HEK293 (cell line): ENCODE measurements at regions not wholly inside any gene's neighbourhood (a gene's known extent, or its start where the extent isn't known, plus 50 kb on each side); places are given as distances from the start of the nearest gene placed in this dataset.

Experiments
- CTCF ChIA-PET: fragments of 350-600 bp; formaldehyde crosslinking; extraction: SDS; loops from one replicate; lab custom pipeline; 2021; ENCODE audit warnings: antibody characterized with exemption; lab: Yijun Ruan, JAX
- POLR2A ChIA-PET: fragments of 300-600 bp; formaldehyde crosslinking; extraction: SDS; loops from one replicate; lab custom pipeline; 2020; ENCODE audit warnings: antibody characterized with exemption, inconsistent platforms; lab: Yijun Ruan, JAX
- H3K27ac ChIP-seq: fragments of 200-500 bp; sonication (Bioruptor generic); 2 replicates; pipeline ENCODE4 v1.5.1; 2014; ENCODE audit warnings: low read depth, low read length, control low read depth, inconsistent platforms; ENCODE audit errors: extremely low read depth
- H3K36me3 ChIP-seq, 2 experiments: fragments of 200-500 bp in 1 of 2; sonication (Bioruptor generic) in 1 of 2; 1 replicate in 1 of 2; 2 replicates in 1 of 2; pipeline ENCODE4 v1.5.1; 2014 to 2017; ENCODE audit warnings: inconsistent platforms in 2 of 2, low read length in 2 of 2; ENCODE audit not compliant: control insufficient read depth in 2 of 2, insufficient read depth in 1 of 2
- H3K4me1 ChIP-seq: fragments of 200-500 bp; sonication (Bioruptor generic); 2 replicates; pipeline ENCODE4 v1.5.1; 2014; ENCODE audit warnings: mild to moderate bottlenecking, low read length, inconsistent platforms; ENCODE audit not compliant: control insufficient read depth, insufficient read depth
- H3K4me3 ChIP-seq: 2 replicates; pipeline ENCODE4 v1.5.1; 2011; ENCODE audit warnings: low read depth, mild to moderate bottlenecking, control low read depth, low read length, moderate library complexity
- H3K9me3 ChIP-seq: fragments of 200-500 bp; sonication (Bioruptor generic); 2 replicates; pipeline ENCODE4 v1.5.1; 2014; ENCODE audit warnings: low read depth, low read length, inconsistent platforms; ENCODE audit not compliant: control insufficient read depth, insufficient read depth
- BCL11B ChIP-seq: fragments of 450-650 bp; formaldehyde crosslinking; IDR thresholded peaks from 2 replicates; pipeline ENCODE4 v1.5.1; 2016; ENCODE audit warnings: low read depth, missing biosample characterization, missing genetic modification characterization
- EGR2 ChIP-seq: fragments of 450-650 bp; formaldehyde crosslinking; IDR thresholded peaks from 2 replicates; pipeline ENCODE4 v1.5.1; 2016; ENCODE audit warnings: low read depth, missing biosample characterization, missing genetic modification characterization
- FEZF1 ChIP-seq: fragments of 450-650 bp; formaldehyde crosslinking; IDR thresholded peaks from 2 replicates; pipeline ENCODE4 v1.5.1; 2016; ENCODE audit warnings: missing biosample characterization, missing genetic modification characterization
- KLF8 ChIP-seq: fragments of 450-650 bp; formaldehyde crosslinking; IDR thresholded peaks from 2 replicates; pipeline ENCODE4 v1.5.1; 2016; ENCODE audit warnings: missing biosample characterization, missing genetic modification characterization
- MYNN ChIP-seq: fragments of 450-650 bp; formaldehyde crosslinking; IDR thresholded peaks from 2 replicates; pipeline ENCODE4 v1.5.1; 2016; ENCODE audit warnings: missing biosample characterization, missing genetic modification characterization, borderline replicate concordance
- OVOL3 ChIP-seq: fragments of 450-650 bp; formaldehyde crosslinking; IDR thresholded peaks from 2 replicates; pipeline ENCODE4 v1.5.1; 2016; ENCODE audit warnings: missing biosample characterization, missing genetic modification characterization
- SCRT2 ChIP-seq: fragments of 450-650 bp; formaldehyde crosslinking; IDR thresholded peaks from 2 replicates; pipeline ENCODE4 v1.5.1; 2016; ENCODE audit warnings: missing biosample characterization, missing genetic modification characterization
- SP2 ChIP-seq: fragments of 450-650 bp; formaldehyde crosslinking; IDR thresholded peaks from 2 replicates; pipeline ENCODE4 v1.5.1; 2016; ENCODE audit warnings: missing biosample characterization, missing genetic modification characterization
- ZBTB7A ChIP-seq: fragments of 450-650 bp; formaldehyde crosslinking; IDR thresholded peaks from 2 replicates; pipeline ENCODE4 v1.5.1; 2016; ENCODE audit warnings: low read depth, missing biosample characterization, missing genetic modification characterization
- ZNF140 ChIP-seq: fragments of 450-650 bp; formaldehyde crosslinking; IDR thresholded peaks from 2 replicates; pipeline ENCODE4 v1.5.1; 2016; ENCODE audit warnings: missing biosample characterization, missing genetic modification characterization
- ZNF174 ChIP-seq: fragments of 450-650 bp; formaldehyde crosslinking; IDR thresholded peaks from 2 replicates; pipeline ENCODE4 v1.5.0; 2017; ENCODE audit warnings: missing biosample characterization, mild to moderate bottlenecking, missing genetic modification characterization
- ZNF211 ChIP-seq: fragments of 450-650 bp; formaldehyde crosslinking; IDR thresholded peaks from 2 replicates; pipeline ENCODE4 v1.5.1; 2016; ENCODE audit warnings: low read depth, missing biosample characterization, missing genetic modification characterization
- ZNF239 ChIP-seq: fragments of 450-650 bp; formaldehyde crosslinking; IDR thresholded peaks from 2 replicates; pipeline ENCODE4 v1.5.1; 2016; ENCODE audit warnings: missing biosample characterization, missing genetic modification characterization
- ZNF324 ChIP-seq: fragments of 450-650 bp; formaldehyde crosslinking; IDR thresholded peaks from 2 replicates; pipeline ENCODE4 v1.5.1; 2016; ENCODE audit warnings: missing biosample characterization, missing genetic modification characterization
- ZNF391 ChIP-seq: fragments of 450-650 bp; formaldehyde crosslinking; IDR thresholded peaks from 2 replicates; pipeline ENCODE4 v1.5.1; 2016; ENCODE audit warnings: low read depth, missing biosample characterization, missing genetic modification characterization, borderline replicate concordance
- ZNF416 ChIP-seq: fragments of 450-650 bp; formaldehyde crosslinking; IDR thresholded peaks from 2 replicates; pipeline ENCODE4 v1.5.1; 2016; ENCODE audit warnings: missing biosample characterization, missing genetic modification characterization
- ZNF426 ChIP-seq: fragments of 450-650 bp; formaldehyde crosslinking; IDR thresholded peaks from 2 replicates; pipeline ENCODE4 v1.5.1; 2017; ENCODE audit warnings: missing biosample characterization, missing genetic modification characterization, mild to moderate bottlenecking, inconsistent platforms, moderate library complexity
- ZNF548 ChIP-seq: fragments of 450-650 bp; formaldehyde crosslinking; IDR thresholded peaks from 2 replicates; pipeline ENCODE4 v1.5.1; 2016; ENCODE audit warnings: missing biosample characterization, missing genetic modification characterization
- ZNF623 ChIP-seq: fragments of 450-650 bp; formaldehyde crosslinking; IDR thresholded peaks from 2 replicates; pipeline ENCODE4 v1.5.1; 2016; ENCODE audit warnings: missing biosample characterization, missing genetic modification characterization
- ZNF624 ChIP-seq: fragments of 450-650 bp; formaldehyde crosslinking; IDR thresholded peaks from 2 replicates; pipeline ENCODE4 v1.5.1; 2017; ENCODE audit warnings: missing biosample characterization, missing genetic modification characterization
- ZNF670 ChIP-seq: fragments of 450-650 bp; formaldehyde crosslinking; IDR thresholded peaks from 2 replicates; pipeline ENCODE4 v1.5.1; 2016; ENCODE audit warnings: missing biosample characterization, missing genetic modification characterization, low read depth
- TF ChIP-seq, protein P1 (sequence below): fragments of 450-650 bp; formaldehyde crosslinking; IDR thresholded peaks from 2 replicates; pipeline ENCODE4 v1.5.1; 2016; ENCODE audit warnings: missing biosample characterization, missing genetic modification characterization
- TF ChIP-seq, protein P2 (sequence below): fragments of 450-650 bp; formaldehyde crosslinking; IDR thresholded peaks from 2 replicates; pipeline ENCODE4 v1.5.1; 2016; ENCODE audit warnings: missing biosample characterization, missing genetic modification characterization
- TF ChIP-seq, protein P3 (sequence below): fragments of 450-650 bp; formaldehyde crosslinking; IDR thresholded peaks from 2 replicates; pipeline ENCODE4; 2016; ENCODE audit warnings: missing biosample characterization, missing genetic modification characterization
- TF ChIP-seq, protein P4 (sequence below): fragments of 450-650 bp; formaldehyde crosslinking; IDR thresholded peaks from 2 replicates; pipeline ENCODE4 v1.5.1; 2016; ENCODE audit warnings: missing biosample characterization, missing genetic modification characterization
- TF ChIP-seq, protein P5 (sequence below): fragments of 450-650 bp; formaldehyde crosslinking; IDR thresholded peaks from 2 replicates; pipeline ENCODE4 v1.5.1; 2017; ENCODE audit warnings: missing biosample characterization, missing genetic modification characterization

DNA sequence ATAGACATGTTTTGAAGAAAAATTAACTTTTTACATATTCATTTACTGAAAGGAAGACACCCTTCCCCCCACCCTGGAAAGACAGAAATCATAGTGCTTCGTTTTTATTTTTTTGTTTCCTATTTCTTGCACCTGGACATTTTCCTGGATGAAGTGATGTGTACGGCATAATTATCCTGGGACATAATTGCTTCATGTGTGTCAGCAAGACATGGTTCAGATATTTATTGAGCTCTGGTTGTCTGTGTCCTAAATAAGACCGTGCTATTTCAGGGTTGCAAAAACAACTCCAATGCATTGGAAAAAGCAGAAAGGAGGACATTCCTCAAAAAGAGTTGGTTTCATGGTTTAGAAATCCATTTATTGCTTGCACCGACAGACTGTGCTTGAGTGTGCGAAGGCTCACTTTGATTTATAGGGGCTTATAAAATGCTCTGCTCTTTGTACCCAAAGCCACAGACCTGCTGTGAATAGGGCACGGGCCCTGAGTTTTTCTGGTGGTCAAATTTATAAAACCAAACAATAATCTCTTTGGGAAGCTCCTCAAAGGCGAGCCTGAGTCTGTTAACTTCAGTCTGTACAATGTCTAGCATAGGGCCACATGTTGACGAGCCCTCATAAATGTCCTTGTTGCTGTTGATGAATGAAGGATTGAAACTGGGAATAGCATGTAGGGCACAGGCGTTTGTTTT lies 179.5 kb downstream of the SOX4 start:
- H3K4me1 ChIP-seq, result peaks cover 34% of the 10 kb centered on the region

DNA sequence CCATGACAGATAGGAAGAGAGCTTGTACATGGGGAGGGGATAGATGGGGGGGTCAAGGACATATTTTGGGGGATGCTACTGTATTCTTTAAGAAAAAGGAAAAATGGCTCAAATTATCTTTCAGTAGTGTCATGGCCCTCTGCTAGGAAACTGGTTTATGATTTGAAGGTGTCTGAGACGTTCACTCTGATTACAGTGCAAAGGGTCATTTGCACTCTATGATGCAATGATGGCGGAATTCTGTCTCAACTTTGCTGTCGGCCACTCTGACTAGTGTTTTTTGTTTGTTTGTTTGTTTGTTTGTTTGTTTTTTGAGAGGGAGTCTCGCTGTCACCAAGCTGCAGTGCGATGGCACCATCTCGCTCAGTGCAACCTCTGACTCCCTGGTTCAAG lies 180.0 kb downstream of the SOX4 start:
- Histone ChIP-seq H3K9me3 (no peaks in the 10 kb centered on the region), H3K36me3 (no peaks in the 10 kb centered on the region), H3K4me1 (peaks cover 32% of the 10 kb centered on the region), H3K4me3 (no peak overlapping the region), H3K27ac (peak overlapping the region; percentile 43; the same call in 1 of the 2 replicates)
- CTCF ChIA-PET, result interaction anchor here (1.0 kb wide), 1 partner anchor 19 kb away, joined by 4 read pairs; no protein-coding TSS in a partner anchor
- TF ChIP-seq, protein P1, sequence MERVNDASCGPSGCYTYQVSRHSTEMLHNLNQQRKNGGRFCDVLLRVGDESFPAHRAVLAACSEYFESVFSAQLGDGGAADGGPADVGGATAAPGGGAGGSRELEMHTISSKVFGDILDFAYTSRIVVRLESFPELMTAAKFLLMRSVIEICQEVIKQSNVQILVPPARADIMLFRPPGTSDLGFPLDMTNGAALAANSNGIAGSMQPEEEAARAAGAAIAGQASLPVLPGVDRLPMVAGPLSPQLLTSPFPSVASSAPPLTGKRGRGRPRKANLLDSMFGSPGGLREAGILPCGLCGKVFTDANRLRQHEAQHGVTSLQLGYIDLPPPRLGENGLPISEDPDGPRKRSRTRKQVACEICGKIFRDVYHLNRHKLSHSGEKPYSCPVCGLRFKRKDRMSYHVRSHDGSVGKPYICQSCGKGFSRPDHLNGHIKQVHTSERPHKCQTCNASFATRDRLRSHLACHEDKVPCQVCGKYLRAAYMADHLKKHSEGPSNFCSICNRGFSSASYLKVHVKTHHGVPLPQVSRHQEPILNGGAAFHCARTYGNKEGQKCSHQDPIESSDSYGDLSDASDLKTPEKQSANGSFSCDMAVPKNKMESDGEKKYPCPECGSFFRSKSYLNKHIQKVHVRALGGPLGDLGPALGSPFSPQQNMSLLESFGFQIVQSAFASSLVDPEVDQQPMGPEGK, result 0 out of 2 replicates have a peak, but pooled peaks have one; percentile 15
- no peak for TF ChIP-seq MYNN (tag by site-specific recombination)
- TF ChIP-seq, all 188 proteins: peak for 1
- POLR2A ChIA-PET, result interaction anchor here (0.6 to 1.4 kb wide), 2 partner anchors 9 to 36 kb away, joined by 3 to 5 read pairs; no protein-coding TSS in a partner anchor

More for the DNA sequence above, 179.5 kb downstream of the SOX4 start:
- H3K27ac ChIP-seq, result peak overlapping the region; percentile 43; the same call in 1 of the 2 replicates
- no peak overlapping the region for H3K4me3 ChIP-seq
- no peaks in the 10 kb centered on the region for H3K9me3 ChIP-seq
- TF ChIP-seq, protein P2, sequence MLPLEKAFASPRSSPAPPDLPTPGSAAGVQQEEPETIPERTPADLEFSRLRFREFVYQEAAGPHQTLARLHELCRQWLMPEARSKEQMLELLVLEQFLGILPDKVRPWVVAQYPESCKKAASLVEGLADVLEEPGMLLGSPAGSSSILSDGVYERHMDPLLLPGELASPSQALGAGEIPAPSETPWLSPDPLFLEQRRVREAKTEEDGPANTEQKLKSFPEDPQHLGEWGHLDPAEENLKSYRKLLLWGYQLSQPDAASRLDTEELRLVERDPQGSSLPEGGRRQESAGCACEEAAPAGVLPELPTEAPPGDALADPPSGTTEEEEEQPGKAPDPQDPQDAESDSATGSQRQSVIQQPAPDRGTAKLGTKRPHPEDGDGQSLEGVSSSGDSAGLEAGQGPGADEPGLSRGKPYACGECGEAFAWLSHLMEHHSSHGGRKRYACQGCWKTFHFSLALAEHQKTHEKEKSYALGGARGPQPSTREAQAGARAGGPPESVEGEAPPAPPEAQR (tag by site-specific recombination), result no peak
- TF ChIP-seq ZNF548 (tag by site-specific recombination) (no peak), OVOL3 (no peak), ZNF140 (tag by site-specific recombination) (no peak), ZNF174 (no peak), SCRT2 (tag by site-specific recombination) (peak; percentile 79; the same call in 1 of the 2 replicates), FEZF1 (tag by site-specific recombination) (peak; percentile 69), ZNF211 (no peak), ZNF670 (tag by site-specific recombination) (no peak), SP2 (tag by site-specific recombination) (no peak), BCL11B (no peak), ZNF416 (tag by site-specific recombination) (no peak), KLF8 (no peak), ZNF324 (tag by site-specific recombination) (no peak), ZBTB7A (tag by site-specific recombination) (no peak), EGR2 (tag by site-specific recombination) (no peak), ZNF391 (tag by site-specific recombination) (no peak), ZNF624 (tag by site-specific recombination) (no peak), ZNF239 (tag by site-specific recombination) (no peak), ZNF426 (tag by site-specific recombination) (no peak), ZNF623 (tag by site-specific recombination) (no peak)
- TF ChIP-seq, protein P3, sequence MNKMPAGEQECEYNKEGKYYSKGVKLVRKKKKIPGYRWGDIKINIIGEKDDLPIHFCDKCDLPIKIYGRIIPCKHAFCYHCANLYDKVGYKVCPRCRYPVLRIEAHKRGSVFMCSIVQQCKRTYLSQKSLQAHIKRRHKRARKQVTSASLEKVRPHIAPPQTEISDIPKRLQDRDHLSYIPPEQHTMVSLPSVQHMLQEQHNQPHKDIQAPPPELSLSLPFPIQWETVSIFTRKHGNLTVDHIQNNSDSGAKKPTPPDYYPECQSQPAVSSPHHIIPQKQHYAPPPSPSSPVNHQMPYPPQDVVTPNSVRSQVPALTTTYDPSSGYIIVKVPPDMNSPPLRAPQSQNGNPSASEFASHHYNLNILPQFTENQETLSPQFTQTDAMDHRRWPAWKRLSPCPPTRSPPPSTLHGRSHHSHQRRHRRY, result no peak
- TF ChIP-seq, protein P4, sequence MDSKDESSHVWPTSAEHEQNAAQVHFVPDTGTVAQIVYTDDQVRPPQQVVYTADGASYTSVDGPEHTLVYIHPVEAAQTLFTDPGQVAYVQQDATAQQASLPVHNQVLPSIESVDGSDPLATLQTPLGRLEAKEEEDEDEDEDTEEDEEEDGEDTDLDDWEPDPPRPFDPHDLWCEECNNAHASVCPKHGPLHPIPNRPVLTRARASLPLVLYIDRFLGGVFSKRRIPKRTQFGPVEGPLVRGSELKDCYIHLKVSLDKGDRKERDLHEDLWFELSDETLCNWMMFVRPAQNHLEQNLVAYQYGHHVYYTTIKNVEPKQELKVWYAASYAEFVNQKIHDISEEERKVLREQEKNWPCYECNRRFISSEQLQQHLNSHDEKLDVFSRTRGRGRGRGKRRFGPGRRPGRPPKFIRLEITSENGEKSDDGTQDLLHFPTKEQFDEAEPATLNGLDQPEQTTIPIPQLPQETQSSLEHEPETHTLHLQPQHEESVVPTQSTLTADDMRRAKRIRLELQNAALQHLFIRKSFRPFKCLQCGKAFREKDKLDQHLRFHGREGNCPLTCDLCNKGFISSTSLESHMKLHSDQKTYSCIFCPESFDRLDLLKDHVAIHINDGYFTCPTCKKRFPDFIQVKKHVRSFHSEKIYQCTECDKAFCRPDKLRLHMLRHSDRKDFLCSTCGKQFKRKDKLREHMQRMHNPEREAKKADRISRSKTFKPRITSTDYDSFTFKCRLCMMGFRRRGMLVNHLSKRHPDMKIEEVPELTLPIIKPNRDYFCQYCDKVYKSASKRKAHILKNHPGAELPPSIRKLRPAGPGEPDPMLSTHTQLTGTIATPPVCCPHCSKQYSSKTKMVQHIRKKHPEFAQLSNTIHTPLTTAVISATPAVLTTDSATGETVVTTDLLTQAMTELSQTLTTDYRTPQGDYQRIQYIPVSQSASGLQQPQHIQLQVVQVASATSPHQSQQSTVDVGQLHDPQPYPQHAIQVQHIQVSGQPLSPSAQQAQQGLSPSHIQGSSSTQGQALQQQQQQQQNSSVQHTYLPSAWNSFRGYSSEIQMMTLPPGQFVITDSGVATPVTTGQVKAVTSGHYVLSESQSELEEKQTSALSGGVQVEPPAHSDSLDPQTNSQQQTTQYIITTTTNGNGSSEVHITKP (tag by site-specific recombination), result no peak
- TF ChIP-seq, protein P5, sequence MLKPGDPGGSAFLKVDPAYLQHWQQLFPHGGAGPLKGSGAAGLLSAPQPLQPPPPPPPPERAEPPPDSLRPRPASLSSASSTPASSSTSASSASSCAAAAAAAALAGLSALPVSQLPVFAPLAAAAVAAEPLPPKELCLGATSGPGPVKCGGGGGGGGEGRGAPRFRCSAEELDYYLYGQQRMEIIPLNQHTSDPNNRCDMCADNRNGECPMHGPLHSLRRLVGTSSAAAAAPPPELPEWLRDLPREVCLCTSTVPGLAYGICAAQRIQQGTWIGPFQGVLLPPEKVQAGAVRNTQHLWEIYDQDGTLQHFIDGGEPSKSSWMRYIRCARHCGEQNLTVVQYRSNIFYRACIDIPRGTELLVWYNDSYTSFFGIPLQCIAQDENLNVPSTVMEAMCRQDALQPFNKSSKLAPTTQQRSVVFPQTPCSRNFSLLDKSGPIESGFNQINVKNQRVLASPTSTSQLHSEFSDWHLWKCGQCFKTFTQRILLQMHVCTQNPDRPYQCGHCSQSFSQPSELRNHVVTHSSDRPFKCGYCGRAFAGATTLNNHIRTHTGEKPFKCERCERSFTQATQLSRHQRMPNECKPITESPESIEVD, result peak; percentile 80
- TF ChIP-seq, all 188 proteins: peak for 3
- ChIA-PET POLR2A (interaction anchor here (0.6 to 1.4 kb wide), 2 partner anchors 9 to 36 kb away, joined by 3 to 5 read pairs; no protein-coding TSS in a partner anchor), CTCF (interaction anchor here (1.0 kb wide), 1 partner anchor 20 kb away, joined by 4 read pairs; no protein-coding TSS in a partner anchor)
- H3K36me3 ChIP-seq, result no peaks in the 10 kb centered on the region
